Esophagus muscularis mucosa (tissue), 3 donors: ENCODE measurements at regions not wholly inside any gene's neighbourhood (a gene's known extent, or its start where the extent isn't known, plus 50 kb on each side); places are given as distances from the start of the nearest gene placed in this dataset.

Experiments
- EP300 ChIP-seq: sonication (generic); formaldehyde crosslinking; IDR thresholded peaks from one replicate; pipeline ENCODE4 v1.6.1; 2017; ENCODE audit warnings: antibody characterized with exemption
- POLR2AphosphoS5 ChIP-seq, 2 donors: sonication (generic); formaldehyde crosslinking; IDR thresholded peaks; one replicate each; pipeline ENCODE4 v1.6.1; 2017; ENCODE audit warnings: antibody characterized with exemption in 2 of 2

DNA sequence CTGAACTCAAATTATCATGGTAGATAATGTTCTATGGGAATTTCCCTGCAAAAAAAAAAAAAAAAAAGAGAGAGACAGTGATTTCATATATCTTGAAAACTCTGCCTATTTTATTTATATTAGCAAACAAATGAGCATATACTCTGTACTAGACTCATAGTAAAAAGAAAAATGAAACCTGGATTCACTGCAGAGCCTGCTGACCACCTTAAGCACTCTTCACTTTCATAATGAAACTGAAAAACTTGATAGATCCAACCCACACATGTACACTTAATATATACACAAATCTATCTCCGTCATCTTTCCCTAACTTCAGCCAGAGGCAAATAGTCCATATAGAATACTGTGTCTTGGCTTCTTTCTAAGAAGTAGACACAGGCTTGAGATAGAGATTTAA, 226.1 kb upstream of the KCNIP4 start:
- TF ChIP-seq POLR2AphosphoS5 (IDR thresholded peaks at IDR 0.05), result no peak
- no peak for TF ChIP-seq EP300
